Spleen (tissue), 7 donors: ENCODE measurements at regions not wholly inside any gene's neighbourhood (a gene's known extent, or its start where the extent isn't known, plus 50 kb on each side); places are given as distances from the start of the nearest gene placed in this dataset.

Experiments used
- POLR2A ChIP-seq, 3 donors: fragments of 450-650 bp; IDR thresholded peaks; one replicate each; pipeline ENCODE4 v1.5.1; 2017; ENCODE audit warnings: antibody characterized with exemption in 3 of 3, mild to moderate bottlenecking in 1 of 3
- TF ChIP-seq, protein P1 (sequence below), 11 experiments: fragments of 200-600 bp in 7 of 11; fragments of 450-650 bp in 4 of 11; sonication (generic) in 4 of 11; IDR thresholded peaks in 8 of 11; conservative IDR thresholded peaks in 3 of 11; 1 replicate in 7 of 11; 2 replicates in 4 of 11; pipeline versions ENCODE4 v1.4.0 to v1.8.0; 2016 to 2021; ENCODE audit warnings: antibody characterized with exemption in 11 of 11, inconsistent platforms in 4 of 11, mild to moderate bottlenecking in 1 of 11
- donor health status: DM: no; HTN: no; CAD: no; lungs with moderate emphysema.
- donor health status: DM: no; HTN: no; CAD: no.
- donor health status: DM: no; HTN: no; CAD: no.

DNA sequence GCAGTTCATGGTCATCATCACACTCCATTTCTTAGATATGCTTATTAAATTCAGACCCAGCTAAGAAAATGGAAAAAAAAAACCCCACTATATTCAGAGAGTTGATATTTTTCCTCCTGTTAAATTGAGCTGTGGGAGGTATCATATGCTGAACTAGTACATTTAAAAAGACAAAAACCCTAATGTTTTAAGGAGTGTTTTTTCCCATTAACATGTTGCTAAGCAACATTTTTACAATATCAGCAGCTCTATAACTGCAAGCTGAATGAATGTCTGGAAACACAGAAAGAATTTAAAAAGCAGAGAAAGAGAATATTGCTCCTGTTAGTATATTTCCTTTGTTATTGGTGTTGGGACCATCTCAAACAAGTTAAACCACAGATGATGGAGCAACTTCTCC lies 265.8 kb upstream of the GRIA1 start:
- TF ChIP-seq, protein P1, sequence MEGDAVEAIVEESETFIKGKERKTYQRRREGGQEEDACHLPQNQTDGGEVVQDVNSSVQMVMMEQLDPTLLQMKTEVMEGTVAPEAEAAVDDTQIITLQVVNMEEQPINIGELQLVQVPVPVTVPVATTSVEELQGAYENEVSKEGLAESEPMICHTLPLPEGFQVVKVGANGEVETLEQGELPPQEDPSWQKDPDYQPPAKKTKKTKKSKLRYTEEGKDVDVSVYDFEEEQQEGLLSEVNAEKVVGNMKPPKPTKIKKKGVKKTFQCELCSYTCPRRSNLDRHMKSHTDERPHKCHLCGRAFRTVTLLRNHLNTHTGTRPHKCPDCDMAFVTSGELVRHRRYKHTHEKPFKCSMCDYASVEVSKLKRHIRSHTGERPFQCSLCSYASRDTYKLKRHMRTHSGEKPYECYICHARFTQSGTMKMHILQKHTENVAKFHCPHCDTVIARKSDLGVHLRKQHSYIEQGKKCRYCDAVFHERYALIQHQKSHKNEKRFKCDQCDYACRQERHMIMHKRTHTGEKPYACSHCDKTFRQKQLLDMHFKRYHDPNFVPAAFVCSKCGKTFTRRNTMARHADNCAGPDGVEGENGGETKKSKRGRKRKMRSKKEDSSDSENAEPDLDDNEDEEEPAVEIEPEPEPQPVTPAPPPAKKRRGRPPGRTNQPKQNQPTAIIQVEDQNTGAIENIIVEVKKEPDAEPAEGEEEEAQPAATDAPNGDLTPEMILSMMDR (IDR thresholded peaks at IDR 0.05 in 8 of 11, conservative IDR thresholded peaks at IDR 0.05 in 3 of 11), result no peak
- no peak for TF ChIP-seq POLR2A (IDR thresholded peaks at IDR 0.05)
